ENCODE measurements at regions not wholly inside any gene's neighbourhood (a gene's known extent, or its start where the extent isn't known, plus 50 kb on each side); places are given as distances from the start of the nearest gene placed in this dataset.

DNA sequence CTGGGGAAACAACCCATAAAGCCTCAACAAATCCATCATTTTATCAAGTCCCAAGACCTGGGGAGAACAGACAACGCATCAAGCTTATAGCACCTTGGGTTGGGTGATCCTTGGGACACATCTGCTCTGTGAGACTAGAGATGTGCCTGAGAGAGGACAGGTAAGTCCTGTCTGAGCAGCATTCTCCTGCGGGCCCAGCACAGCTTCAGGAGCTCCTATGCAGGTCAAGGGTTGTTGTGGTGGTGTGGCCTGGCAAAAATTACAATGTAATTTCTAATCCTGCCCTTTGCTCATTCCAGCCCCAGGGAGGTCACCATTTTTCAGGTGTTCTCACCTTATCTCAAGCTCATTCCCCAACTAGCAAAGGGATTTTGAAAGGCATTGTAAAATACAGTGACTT, 608.1 kb upstream of the CAMK1G start:
- FAIRE-seq, result no peak

DNA sequence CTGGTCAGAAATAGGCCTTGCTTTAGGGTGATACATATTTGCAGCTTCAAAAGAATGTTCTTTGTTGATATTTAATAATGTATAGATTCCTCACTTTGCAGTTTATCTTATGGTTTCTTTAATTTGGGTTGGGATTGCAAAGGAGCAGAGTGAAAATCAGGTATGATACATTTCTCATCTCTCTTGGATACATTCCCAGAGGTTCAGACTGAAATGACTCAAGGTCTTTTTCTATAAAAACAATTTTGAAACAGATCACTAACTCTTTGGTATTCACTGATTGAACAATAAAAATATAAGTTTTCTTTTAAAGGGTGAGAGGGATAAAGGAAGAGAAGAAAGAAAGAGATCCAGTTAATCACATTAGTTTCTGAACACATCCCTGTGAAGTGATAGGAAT, 606.5 kb upstream of the CAMK1G start:
- Histone ChIP-seq H3K36me3 (ENCODE audit: control insufficient read depth in 2 of 3, insufficient read depth in 3 of 3, low read length in 3 of 3) (no peaks in the 10 kb centered on the region), H3K27me3 (ENCODE audit: control insufficient read depth, insufficient read depth, low read length) (no peaks in the 10 kb centered on the region), H3K9ac (ENCODE audit: low read length in 3 of 3) (no peak overlapping the region), H3K4me3 (ENCODE audit: low read length in 3 of 3) (no peak overlapping the region), H3K27ac (ENCODE audit: low read depth in 2 of 2, low read length in 2 of 2) (no peak overlapping the region), H3K9me3 (ENCODE audit: control insufficient read depth in 2 of 3, insufficient read depth in 1 of 3, low read length in 3 of 3) (no peaks in the 10 kb centered on the region), H3K4me1 (ENCODE audit: control insufficient read depth in 2 of 3, insufficient read depth in 2 of 3, low read depth in 1 of 3, low read length in 3 of 3) (no peaks in the 10 kb centered on the region)
- intact Hi-C loops (cut with DNase I), result no loop called here
- no peak for FAIRE-seq
- no peak for DNase-seq
- TF ChIP-seq, protein P1, sequence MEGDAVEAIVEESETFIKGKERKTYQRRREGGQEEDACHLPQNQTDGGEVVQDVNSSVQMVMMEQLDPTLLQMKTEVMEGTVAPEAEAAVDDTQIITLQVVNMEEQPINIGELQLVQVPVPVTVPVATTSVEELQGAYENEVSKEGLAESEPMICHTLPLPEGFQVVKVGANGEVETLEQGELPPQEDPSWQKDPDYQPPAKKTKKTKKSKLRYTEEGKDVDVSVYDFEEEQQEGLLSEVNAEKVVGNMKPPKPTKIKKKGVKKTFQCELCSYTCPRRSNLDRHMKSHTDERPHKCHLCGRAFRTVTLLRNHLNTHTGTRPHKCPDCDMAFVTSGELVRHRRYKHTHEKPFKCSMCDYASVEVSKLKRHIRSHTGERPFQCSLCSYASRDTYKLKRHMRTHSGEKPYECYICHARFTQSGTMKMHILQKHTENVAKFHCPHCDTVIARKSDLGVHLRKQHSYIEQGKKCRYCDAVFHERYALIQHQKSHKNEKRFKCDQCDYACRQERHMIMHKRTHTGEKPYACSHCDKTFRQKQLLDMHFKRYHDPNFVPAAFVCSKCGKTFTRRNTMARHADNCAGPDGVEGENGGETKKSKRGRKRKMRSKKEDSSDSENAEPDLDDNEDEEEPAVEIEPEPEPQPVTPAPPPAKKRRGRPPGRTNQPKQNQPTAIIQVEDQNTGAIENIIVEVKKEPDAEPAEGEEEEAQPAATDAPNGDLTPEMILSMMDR (IDR thresholded peaks at IDR 0.05; ENCODE audit: borderline replicate concordance, extremely low read depth, insufficient read depth), result no peak

More for the DNA sequence above, 608.1 kb upstream of the CAMK1G start:
- Histone ChIP-seq H3K9ac (ENCODE audit: low read length in 3 of 3) (no peak overlapping the region), H3K4me3 (ENCODE audit: low read length in 3 of 3) (no peak overlapping the region), H3K4me1 (ENCODE audit: control insufficient read depth in 2 of 3, insufficient read depth in 2 of 3, low read depth in 1 of 3, low read length in 3 of 3) (no peaks in the 10 kb centered on the region), H3K9me3 (ENCODE audit: control insufficient read depth in 2 of 3, insufficient read depth in 1 of 3, low read length in 3 of 3) (no peaks in the 10 kb centered on the region), H3K27ac (ENCODE audit: low read depth in 2 of 2, low read length in 2 of 2) (no peak overlapping the region), H3K27me3 (ENCODE audit: control insufficient read depth, insufficient read depth, low read length) (no peaks in the 10 kb centered on the region), H3K36me3 (ENCODE audit: control insufficient read depth in 2 of 3, insufficient read depth in 3 of 3, low read length in 3 of 3) (no peaks in the 10 kb centered on the region)
- TF ChIP-seq, protein P1 (IDR thresholded peaks at IDR 0.05; ENCODE audit: borderline replicate concordance, extremely low read depth, insufficient read depth), result no peak
- DNase-seq, result peak in 1 of 5 donors; percentile 32
- intact Hi-C loops (cut with DNase I), result no loop called here

DNA sequence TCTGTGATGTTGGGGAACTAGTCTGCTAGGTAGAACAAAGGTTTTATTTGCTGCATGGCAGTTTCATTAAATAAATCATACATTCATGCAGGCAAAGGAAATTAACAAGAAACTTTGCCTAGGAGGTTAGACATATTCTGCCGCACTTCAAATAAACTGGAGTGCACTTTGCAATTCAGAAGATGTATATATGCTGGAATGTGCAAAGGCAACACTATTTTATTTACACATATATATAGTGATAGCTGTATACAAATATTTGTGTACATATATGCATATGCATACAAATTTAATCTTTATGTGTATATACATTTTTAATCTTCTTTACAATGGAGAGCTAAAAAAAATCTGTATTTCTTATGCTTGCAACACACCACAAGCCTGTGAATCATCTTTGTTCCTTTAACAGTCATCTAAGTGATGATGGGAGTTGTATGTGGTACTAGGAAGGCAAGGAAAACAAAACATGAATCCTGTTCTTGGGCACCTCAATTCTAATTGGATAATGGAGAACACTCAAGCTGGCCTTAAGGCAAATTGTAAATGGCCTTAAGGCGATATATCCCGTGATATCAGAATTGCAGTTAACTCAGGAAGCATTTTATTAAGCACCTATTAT, 605.8 kb upstream of the CAMK1G start:
- TF ChIP-seq, protein P1 (IDR thresholded peaks at IDR 0.05; ENCODE audit: borderline replicate concordance, extremely low read depth, insufficient read depth), result no peak
- Histone ChIP-seq H3K4me3 (ENCODE audit: low read length in 3 of 3) (no peak overlapping the region), H3K36me3 (ENCODE audit: control insufficient read depth in 2 of 3, insufficient read depth in 3 of 3, low read length in 3 of 3) (no peaks in the 10 kb centered on the region), H3K9ac (ENCODE audit: low read length in 3 of 3) (no peak overlapping the region), H3K27me3 (ENCODE audit: control insufficient read depth, insufficient read depth, low read length) (no peaks in the 10 kb centered on the region), H3K9me3 (ENCODE audit: control insufficient read depth in 2 of 3, insufficient read depth in 1 of 3, low read length in 3 of 3) (no peaks in the 10 kb centered on the region), H3K27ac (ENCODE audit: low read depth in 2 of 2, low read length in 2 of 2) (no peak overlapping the region), H3K4me1 (ENCODE audit: control insufficient read depth in 2 of 3, insufficient read depth in 2 of 3, low read depth in 1 of 3, low read length in 3 of 3) (no peaks in the 10 kb centered on the region)
- intact Hi-C loops (cut with DNase I), result no loop called here
- no peak for FAIRE-seq
- no peak for DNase-seq

DNA sequence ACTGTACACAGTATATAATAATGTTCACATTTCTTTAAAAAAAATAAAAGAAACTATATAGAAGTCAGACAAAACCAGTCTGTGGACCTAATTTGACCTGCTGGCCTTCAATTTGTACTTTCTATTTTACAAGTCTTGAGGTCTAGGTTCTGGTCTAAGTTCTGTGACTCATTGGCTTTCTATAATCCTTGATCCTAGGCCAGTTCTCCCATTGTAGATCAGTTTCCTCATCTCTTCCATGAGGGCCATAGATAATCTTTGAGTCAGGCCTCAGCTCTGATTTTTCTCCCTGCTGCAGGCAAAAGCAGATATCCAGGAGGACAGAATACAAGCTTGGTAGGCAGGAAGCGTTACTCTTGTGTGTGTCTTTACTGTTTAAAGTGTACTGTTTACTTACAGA, 603.7 kb upstream of the CAMK1G start:
- H3K9me3 ChIP-seq (ENCODE audit: control insufficient read depth in 2 of 3, insufficient read depth in 1 of 3, low read length in 3 of 3), result no peaks in the 10 kb centered on the region
- H3K4me3 ChIP-seq (ENCODE audit: low read length in 3 of 3), result no peak overlapping the region
- FAIRE-seq, result no peak

More for the DNA sequence above, 603.7 kb upstream of the CAMK1G start:
- Histone ChIP-seq H3K4me1 (ENCODE audit: control insufficient read depth in 2 of 3, insufficient read depth in 2 of 3, low read depth in 1 of 3, low read length in 3 of 3) (no peaks in the 10 kb centered on the region), H3K36me3 (ENCODE audit: control insufficient read depth in 2 of 3, insufficient read depth in 3 of 3, low read length in 3 of 3) (no peaks in the 10 kb centered on the region), H3K9ac (ENCODE audit: low read length in 3 of 3) (no peak overlapping the region), H3K27me3 (ENCODE audit: control insufficient read depth, insufficient read depth, low read length) (no peaks in the 10 kb centered on the region), H3K27ac (ENCODE audit: low read depth in 2 of 2, low read length in 2 of 2) (no peak overlapping the region)
- TF ChIP-seq, protein P1 (IDR thresholded peaks at IDR 0.05; ENCODE audit: borderline replicate concordance, extremely low read depth, insufficient read depth), result no peak
- intact Hi-C loops (cut with DNase I), result no loop called here
- no peak for DNase-seq
